CD4-positive, alpha-beta T cell treated with Interleukin-12 subunit alpha and Interleukin-12 subunit beta, for 1 hour (primary cell): ENCODE measurements at regions not wholly inside any gene's neighbourhood (a gene's known extent, or its start where the extent isn't known, plus 50 kb on each side); places are given as distances from the start of the nearest gene placed in this dataset.
"Not testable (repeated sequence)": the region's sequence is repeated elsewhere in the genome, so short reads cannot be mapped to it uniquely, and the experiment has no call there.

ENCODE experiments used
- DNase-seq: peaks from one replicate; pipeline ENCODE4 v3.0.0-alpha.2; 2020

GRCh38 chr3:194931347-194931746, 245.7 kb downstream of the FAM43A start:
- no peak for DNase-seq

- no peak for DNase-seq
These were observed 246.2 kb downstream of the FAM43A start for GRCh38 chr3:194931865-194932264.

GRCh38 chr3:194933465-194933864, 247.8 kb downstream of the FAM43A start:
- no peak for DNase-seq

- DNase-seq: no peak
These were observed 249.4 kb downstream of the FAM43A start for GRCh38 chr3:194935061-194935460.

GRCh38 chr3:194935632-194936470, 250.2 kb downstream of the FAM43A start:
- no peak for DNase-seq

GRCh38 chr3:194936659-194937058, 251.0 kb downstream of the FAM43A start:
- no peak for DNase-seq

GRCh38 chr3:194937144-194937543, 251.5 kb downstream of the FAM43A start:
- DNase-seq: no peak

GRCh38 chr3:194937882-194938321, 252.2 kb downstream of the FAM43A start:
- DNase-seq: no peak

GRCh38 chr3:194938845-194939531, 253.3 kb downstream of the FAM43A start:
- DNase-seq: no peak

GRCh38 chr3:194939532-194939909, 253.8 kb downstream of the FAM43A start:
- DNase-seq: no peak

- DNase-seq: no peak
These were observed 254.5 kb downstream of the FAM43A start for GRCh38 chr3:194939949-194940770.

- DNase-seq: no peak
These were observed 255.8 kb downstream of the FAM43A start for GRCh38 chr3:194941360-194941955.

GRCh38 chr3:194941956-194942511, 256.4 kb downstream of the FAM43A start:
- DNase-seq: no peak

GRCh38 chr3:194944526-194944925, 258.8 kb downstream of the FAM43A start:
- DNase-seq: no peak

- DNase-seq: no peak
These were observed 259.8 kb downstream of the FAM43A start for GRCh38 chr3:194945508-194945907.

- no peak for DNase-seq
These were observed 260.4 kb downstream of the FAM43A start for GRCh38 chr3:194946091-194946490.

GRCh38 chr3:194949592-194949991, 263.9 kb downstream of the FAM43A start:
- DNase-seq: no peak

GRCh38 chr3:194950906-194951628, 265.4 kb downstream of the FAM43A start:
- no peak for DNase-seq

- not testable (repeated sequence) for DNase-seq
These were observed 265.9 kb downstream of the FAM43A start for GRCh38 chr3:194951629-194951920.

- no peak for DNase-seq
These were observed 266.4 kb downstream of the FAM43A start for GRCh38 chr3:194951931-194952582.

- DNase-seq: no peak
These were observed 267.2 kb downstream of the FAM43A start for GRCh38 chr3:194952841-194953241.

GRCh38 chr3:194953291-194953690, 267.6 kb downstream of the FAM43A start:
- no peak for DNase-seq
